GM18511 (cell line): ENCODE measurements at regions not wholly inside any gene's neighbourhood (a gene's known extent, or its start where the extent isn't known, plus 50 kb on each side); places are given as distances from the start of the nearest gene placed in this dataset.
"Not testable (repeated sequence)": the region's sequence is repeated elsewhere in the genome, so short reads cannot be mapped to it uniquely, and the experiment has no call there.

Source experiments
- ATAC-seq: cut with Tn5 transposase; IDR thresholded peaks from one replicate; pipeline ENCODE4 v1.9.1; 2021; ENCODE audit warnings: mild to moderate bottlenecking, moderate library complexity; ENCODE audit not compliant: unreplicated experiment

DNA sequence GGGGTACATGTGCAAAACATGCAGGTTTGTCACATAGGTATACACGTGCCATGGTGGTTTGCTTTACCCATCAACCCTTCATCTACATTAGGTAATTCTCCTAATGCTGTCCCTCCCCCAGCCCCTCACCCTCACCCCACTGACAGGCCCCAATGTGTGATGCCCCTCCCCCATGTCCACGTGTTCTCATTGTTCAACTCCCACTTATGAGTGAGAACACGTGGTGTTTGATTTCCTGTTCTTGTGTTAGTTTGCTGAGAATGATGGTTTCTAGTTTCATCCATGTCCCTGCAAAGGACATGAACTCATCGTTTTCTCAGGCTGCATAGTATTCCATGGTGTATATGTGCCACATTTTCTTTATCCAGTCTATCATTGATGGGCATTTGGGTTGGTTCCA is 232.9 kb upstream of the RASGRP1 start:
- not testable (repeated sequence) for ATAC-seq

DNA sequence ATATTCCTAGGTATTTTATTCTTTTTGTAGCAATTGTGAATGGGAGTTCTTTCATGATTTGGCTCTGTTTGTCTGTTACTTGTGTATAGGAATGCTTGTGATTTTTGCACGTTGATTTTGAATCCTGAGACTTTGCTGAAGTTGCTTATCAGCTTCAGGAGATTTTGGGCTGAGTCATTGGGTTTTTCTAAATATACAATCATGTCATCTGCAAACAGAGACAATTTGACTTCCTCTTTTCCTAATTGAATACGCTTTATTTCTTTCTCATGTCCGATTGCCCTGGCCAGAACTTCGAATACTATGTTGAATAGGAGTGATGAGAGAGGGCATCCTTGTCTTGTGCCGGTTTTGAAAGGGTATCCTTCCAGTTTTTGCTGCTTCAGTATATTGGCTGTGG is 234.6 kb upstream of the RASGRP1 start:
- ATAC-seq = not testable (repeated sequence)

DNA sequence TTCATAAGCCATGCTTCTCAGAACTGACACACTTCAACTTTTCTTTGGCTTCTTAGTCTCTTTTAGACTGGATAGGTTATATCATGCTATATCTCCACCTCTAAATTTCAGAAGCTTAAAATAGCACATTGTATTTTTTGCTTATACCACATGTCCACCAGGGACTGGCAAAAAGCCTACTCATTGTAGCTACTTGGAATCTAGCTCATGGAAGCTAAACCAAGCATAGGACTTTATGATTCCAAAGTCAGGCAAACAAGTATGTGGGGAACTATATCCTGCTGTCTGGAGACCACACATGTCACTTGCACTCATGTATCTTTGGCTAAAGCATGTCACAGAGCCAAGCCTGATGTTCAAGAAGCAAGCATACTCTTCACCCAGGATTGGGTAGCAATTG is 245.0 kb upstream of the RASGRP1 start:
- ATAC-seq = no peak

DNA sequence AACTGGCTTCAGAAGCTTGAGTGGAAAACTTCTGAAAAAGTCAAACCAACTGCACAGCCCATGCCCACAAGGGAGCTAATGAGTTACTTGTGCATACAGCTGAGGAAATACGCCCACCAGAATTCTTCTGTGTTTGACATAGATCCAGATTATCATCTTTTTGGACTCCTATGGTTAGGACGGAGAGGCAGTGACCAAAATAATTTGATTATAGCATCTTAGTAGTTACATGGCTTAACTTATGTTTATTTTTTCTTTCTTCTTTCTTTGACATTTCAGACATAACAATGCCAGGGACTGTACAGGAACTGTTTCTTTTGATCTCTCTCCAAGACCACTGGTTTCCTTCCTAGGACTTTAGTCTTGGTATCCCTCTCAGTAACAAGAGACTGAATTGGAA is 246.1 kb upstream of the RASGRP1 start:
- ATAC-seq = no peak

- not testable (repeated sequence) for ATAC-seq
Measured at GRCh38 chr15:38814254-38814653, 249.6 kb upstream of the RASGRP1 start.

GRCh38 chr15:38814891-38815290 is 250.3 kb upstream of the RASGRP1 start:
- ATAC-seq = no peak

DNA sequence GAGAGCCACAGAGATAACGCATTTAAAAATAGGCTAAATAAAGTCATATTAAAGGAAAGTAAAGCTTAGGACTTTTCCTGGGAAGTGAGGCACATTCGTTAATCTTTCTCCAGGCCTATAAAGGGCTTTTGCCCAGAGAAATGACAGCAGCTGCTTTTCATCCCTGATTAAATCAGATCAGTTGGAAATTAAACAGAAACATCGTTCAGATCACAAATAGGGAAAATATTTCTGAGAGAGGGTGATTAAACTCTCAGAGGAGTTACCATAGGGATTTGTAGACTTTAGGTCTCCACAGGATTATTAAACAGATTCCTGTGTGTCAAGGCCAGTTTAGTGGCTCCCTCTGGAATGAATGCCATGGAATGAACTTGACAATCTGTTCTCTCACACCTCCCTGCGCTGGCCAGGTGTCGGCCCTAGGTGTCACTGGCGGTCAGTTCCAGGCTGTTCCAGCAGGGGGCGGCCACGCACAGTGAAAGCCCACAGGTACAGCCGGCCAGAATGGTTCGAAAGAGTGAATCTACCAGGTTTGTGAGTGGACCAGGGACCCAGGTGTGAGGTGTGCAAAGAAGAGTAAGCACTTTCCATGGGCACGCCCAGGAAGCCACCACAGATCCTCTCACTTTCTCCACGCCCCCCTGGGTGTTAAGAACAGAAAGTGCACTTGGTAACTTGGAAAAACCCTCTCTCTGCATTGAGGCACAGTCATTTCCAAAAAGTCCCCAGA is 253.0 kb upstream of the RASGRP1 start:
- ATAC-seq = peak; percentile 93

DNA sequence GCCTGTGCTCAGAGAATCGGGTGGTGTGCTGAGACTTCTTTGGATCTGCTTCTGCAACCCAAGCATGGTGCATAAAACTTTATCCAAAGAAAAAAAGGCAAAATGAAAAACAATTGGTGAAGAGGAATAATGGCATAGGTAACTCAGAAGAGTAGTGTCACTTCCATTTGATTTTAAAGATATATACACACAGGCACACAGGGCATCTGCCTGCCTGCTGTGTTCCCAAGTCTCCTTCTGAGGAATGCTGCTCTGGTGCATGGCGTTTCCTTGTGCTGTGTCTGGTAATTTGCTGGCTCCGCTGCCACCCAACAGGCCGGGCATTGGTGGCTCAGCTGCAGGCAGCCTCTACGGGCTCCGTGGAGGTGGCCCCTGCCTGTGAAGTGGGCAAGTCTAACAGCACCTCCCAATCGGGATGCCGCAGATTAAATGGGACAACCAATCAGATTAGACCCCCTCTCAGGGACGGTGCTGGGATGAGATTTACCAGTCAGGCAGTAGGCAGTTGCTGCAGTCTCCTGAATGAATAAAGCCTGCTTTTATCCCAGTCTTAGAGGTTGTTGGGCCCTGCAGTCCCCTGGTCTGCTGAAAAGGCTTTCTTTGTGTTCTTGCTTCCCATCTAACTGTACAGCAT is 253.7 kb upstream of the RASGRP1 start:
- ATAC-seq = no peak

GRCh38 chr15:38819387-38819950 is 254.9 kb upstream of the RASGRP1 start:
- no peak for ATAC-seq

DNA sequence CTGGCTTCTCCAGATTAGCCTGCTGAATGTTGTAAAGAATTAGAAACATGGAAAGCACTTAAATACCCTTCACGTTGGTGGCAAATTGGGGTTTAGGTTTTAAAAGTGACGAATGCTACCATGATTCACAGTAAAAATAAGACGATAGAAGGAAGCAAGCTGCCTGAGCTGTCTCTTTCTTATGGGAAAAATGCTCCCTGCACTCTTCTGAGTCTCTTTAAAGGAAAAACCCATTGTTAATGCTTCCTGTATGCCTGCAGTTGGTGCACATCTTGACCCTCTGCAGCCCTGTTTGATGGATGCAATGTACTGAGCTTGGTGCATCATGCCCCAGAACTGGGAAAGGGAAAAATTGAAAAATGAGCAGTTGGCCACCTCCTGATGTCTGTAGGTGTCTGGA is 258.6 kb upstream of the RASGRP1 start:
- ATAC-seq = no peak

DNA sequence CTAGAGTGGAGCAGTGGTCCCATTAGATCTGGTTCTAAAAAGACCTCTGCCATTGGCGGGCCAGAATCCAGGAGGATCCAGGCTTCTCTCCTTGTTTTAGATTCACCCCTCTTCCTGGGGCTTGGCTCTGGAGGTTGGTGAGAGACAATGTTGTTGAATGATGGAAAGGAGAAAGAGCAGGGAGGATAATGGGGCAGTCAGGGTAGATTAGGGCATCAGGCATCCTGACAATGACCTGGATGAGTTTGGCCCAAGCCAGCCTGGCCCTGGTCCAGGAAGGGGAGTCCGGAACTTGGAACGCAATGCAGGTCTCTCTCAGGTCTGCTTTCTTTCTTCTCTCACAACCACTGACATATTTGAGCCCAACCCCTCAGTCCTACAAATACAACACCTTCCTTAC is 260.1 kb upstream of the RASGRP1 start:
- ATAC-seq = no peak

- no peak for ATAC-seq
Measured at GRCh38 chr15:38826880-38827279, 262.3 kb upstream of the RASGRP1 start.

DNA sequence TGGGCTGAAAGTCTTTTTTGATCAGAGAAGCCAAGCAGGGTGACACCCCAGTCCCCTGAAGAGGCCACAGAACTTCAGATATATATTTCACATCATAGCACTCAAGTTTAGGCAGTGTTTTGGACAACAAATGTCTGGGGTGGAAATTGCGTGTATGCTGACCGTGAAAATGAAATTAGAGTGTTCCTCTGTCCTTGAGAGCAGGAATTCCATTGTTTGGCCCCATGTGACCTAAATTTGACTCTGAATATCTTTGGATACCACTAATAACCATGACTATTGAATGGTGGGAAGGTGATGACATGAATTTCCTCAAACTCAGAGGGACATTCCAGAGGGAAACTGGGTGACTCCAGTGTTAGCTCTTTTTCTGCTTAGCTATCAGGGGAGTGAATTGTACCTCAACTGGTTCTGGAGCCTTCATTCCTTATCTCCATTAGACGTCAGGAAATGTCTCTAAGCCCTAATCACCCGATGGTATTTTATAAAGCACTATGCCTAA is 263.5 kb upstream of the RASGRP1 start:
- no peak for ATAC-seq

GRCh38 chr15:38829086-38829485 is 264.5 kb upstream of the RASGRP1 start:
- no peak for ATAC-seq

GRCh38 chr15:38842226-38842625 is 277.6 kb upstream of the RASGRP1 start:
- ATAC-seq = no peak

DNA sequence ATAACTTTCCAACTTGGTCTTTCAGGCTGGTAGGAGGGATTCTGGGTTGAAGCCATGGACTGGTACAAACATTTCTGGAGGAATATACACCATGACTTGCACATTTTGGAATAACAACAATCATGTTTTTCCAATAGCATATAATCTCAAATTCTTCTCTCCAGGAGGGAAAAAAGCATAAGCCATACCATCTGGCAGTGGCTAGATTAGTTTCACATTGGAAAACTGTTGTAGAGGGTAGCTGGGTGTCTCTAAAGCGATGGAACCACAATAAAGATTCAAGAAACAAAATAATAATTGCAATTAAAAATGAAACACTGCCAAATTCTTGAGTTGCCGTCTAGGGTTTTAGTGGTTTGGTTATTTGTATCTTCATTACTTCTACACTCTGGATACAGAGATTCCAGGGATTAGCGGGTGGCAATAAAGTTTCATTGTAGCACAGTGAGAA is 278.5 kb upstream of the RASGRP1 start:
- no peak for ATAC-seq

- ATAC-seq = no peak
Measured at GRCh38 chr15:38843736-38844590, 279.3 kb upstream of the RASGRP1 start.

GRCh38 chr15:38844736-38845135 is 280.1 kb upstream of the RASGRP1 start:
- no peak for ATAC-seq

DNA sequence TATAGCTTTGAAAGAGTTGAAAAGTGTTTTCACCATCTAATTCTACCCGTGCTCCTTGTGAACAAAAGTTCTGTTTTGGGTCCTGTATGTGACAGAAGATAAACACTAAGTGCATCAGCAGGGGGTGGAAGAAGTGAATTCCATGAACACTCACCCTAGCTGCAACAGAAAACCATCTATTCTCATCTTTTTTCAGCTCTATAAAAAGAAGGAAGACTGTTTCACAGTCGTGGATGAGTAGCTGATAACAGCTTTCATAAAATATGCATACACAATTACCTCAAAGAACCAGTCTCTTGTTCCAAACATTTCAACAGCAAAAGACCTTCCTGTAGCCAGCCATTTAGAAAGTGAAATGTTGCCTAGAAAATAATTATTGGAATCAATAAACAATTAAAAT is 281.7 kb upstream of the RASGRP1 start:
- no peak for ATAC-seq

DNA sequence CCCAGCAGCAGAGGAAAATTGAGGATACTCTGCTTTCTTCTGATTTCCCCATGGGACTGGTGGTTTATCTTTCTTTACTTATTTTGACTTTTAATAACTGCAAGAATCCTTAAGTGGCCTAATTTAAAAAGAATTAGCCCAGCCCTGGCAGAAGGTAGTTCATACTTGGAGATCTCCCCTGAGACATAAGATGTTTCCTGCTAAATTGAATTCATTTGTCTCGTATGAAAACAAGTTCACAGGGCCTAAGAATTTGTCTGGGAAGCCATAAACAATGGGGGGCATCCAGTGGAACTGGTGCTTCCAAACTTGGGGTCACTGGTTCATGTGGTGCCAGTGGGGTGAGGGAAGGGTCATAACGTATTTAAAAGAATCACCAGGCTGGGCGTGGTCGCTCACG is 283.1 kb upstream of the RASGRP1 start:
- ATAC-seq = no peak

- ATAC-seq = no peak
Measured at GRCh38 chr15:38849046-38849445, 284.4 kb upstream of the RASGRP1 start.
